ENCODE measurements at regions not wholly inside any gene's neighbourhood (a gene's known extent, or its start where the extent isn't known, plus 50 kb on each side); places are given as distances from the start of the nearest gene placed in this dataset.
"Not testable (repeated sequence)": the region's sequence is repeated elsewhere in the genome, so short reads cannot be mapped to it uniquely, and the experiment has no call there.

GRCh38 chr4:161329852-161330251 is 833.9 kb downstream of the FSTL5 start:
- DNase-seq (ENCODE audit: low spot score), result no peak

DNA sequence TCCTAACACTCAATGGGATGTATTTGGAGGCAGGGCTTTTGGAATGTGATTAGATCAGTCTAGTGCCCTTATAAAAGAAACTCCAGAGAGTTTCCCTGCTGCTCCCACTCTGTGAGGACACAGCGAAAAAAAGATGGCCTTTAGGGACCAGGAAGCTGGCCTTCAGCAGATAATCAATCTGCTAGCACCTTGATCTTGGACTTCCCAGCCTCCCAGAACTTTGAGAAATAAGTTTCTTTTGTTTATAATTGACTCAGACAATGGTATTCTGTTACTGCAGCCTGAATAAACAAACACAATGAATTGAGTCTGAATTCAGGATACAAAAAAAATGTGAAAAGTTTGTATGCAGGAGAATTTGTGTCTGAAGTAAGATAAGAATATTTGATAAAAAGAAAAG is 842.1 kb downstream of the FSTL5 start:
- DNase-seq (ENCODE audit: low spot score), result no peak

GRCh38 chr4:161320377-161320776 is 843.4 kb downstream of the FSTL5 start:
- peak; percentile 29 for DNase-seq (ENCODE audit: low spot score)

GRCh38 chr4:161317000-161317399 is 846.8 kb downstream of the FSTL5 start:
- DNase-seq (ENCODE audit: low spot score), result no peak

- DNase-seq (ENCODE audit: low spot score), result no peak
Measured at GRCh38 chr4:161314371-161314770, 849.4 kb downstream of the FSTL5 start.

- DNase-seq (ENCODE audit: low spot score), result no peak
Measured at GRCh38 chr4:161303551-161303950, 860.2 kb downstream of the FSTL5 start.

- DNase-seq (ENCODE audit: low spot score), result no peak
Measured at GRCh38 chr4:161291222-161291621, 872.6 kb downstream of the FSTL5 start.

DNA sequence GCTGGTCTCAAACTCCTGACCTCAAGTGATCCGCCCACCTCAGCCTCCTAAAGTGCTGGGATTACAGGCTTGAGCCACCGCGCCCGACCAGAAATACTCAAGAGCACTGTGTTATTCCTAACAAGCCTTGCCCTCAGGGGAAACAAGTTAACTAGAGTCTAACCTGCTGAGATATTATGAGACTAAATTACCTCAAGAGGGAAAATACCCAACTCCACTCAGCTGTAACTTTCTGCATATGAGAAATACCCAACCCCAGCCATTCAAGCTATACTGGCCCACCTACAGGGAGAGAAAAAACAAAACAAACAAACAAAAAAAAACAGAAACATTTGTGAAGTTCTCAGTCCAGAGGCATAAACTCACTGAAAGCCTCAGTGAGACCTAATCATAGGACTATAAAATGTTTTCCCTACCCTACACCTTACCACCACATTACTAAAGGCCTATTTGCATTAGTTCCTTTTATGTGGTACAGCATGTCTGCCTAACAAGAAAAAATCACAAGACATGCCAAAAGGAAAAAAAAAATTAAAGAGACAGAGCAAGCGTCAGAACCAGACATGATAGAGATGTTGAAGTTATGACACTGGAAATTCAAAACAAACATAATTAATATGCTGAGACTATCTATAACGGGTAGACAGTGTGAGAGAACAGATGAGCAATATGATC is 876.0 kb downstream of the FSTL5 start:
- no peak for DNase-seq (ENCODE audit: low spot score)

DNA sequence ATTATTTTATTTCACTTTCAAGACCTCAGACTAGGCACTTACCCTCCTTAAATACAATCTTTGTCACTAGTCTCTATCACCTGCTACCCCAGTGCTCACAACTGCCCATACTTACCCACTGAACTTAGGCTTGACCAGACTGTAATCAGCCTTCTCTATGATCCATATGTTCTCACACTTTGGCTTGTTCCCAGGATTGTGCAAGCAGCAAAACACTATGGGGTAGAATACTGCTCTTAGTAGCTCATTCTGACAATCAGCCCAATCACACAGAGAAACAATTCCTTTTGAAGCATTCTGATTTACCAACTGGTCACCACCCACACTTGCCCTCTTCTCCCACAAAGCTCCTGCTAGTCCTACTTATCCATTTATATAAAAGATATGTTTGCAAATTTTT is 878.3 kb downstream of the FSTL5 start:
- DNase-seq (ENCODE audit: low spot score), result no peak

GRCh38 chr4:161280929-161281328 is 882.9 kb downstream of the FSTL5 start:
- no peak for DNase-seq (ENCODE audit: low spot score)

DNA sequence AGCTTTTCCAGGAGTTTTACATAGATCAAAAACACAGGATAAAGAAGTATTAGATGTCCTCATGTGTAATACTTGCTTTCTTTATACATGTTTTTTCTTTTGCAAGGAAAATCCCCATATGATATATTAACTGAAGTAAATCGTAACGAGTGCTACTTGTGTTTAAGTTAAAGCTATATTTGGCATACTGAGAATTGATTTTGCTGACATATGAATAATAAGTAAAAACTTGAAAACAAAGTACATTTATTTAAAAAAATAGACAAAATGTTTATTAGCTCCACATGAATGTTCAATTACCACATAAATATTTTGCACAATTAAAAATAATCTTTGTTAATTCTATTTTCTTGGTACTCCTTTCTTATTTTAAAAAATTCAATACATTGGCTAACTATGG is 884.7 kb downstream of the FSTL5 start:
- no peak for DNase-seq (ENCODE audit: low spot score)

GRCh38 chr4:161277150-161277787 is 886.5 kb downstream of the FSTL5 start:
- DNase-seq (ENCODE audit: low spot score), result not testable (repeated sequence)

DNA sequence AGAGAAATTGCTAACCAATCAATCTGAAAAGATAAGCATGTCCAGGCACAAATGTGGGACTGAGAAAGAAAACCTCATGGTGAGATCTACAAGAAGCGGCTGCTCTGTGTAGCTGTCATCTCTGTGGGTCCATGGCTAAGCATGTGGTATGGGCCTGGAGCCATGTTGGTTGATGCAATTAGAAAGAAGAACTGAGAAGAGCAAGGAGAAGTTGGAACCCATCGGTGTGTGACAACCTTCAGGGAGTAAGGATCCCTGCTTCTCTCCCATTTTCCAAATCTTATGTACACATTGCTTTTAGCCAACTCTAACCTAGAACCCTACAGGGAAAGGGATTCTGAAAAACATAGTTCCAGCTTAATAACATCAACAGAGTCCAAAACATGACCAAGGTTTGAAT is 890.2 kb downstream of the FSTL5 start:
- DNase-seq (ENCODE audit: low spot score), result no peak

GRCh38 chr4:161260819-161261218 is 903.0 kb downstream of the FSTL5 start:
- DNase-seq (ENCODE audit: low spot score), result no peak

- DNase-seq (ENCODE audit: low spot score), result no peak
Measured at GRCh38 chr4:161256716-161257115, 907.1 kb downstream of the FSTL5 start.

DNA sequence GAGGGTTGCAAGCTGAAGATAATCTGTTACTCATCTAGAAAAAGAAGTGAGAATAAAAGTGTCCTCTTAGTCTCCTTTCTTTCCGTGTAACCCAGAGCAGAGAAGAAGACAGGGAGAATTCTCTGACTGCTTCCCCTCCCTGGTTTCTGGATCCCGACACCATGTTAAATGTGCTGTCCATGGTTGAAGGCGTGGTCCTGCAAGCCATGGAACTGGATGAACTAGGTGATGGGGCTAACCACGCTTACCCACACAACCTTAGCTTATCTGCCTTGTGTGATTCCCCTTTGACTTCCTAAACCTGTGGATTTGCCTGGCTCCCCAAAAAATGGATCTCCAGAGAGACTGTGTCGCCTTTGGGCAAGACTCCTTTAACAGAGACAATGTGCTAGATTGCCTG is 907.6 kb downstream of the FSTL5 start:
- DNase-seq (ENCODE audit: low spot score), result no peak

GRCh38 chr4:161254375-161254774 is 909.4 kb downstream of the FSTL5 start:
- DNase-seq (ENCODE audit: low spot score), result no peak

- DNase-seq (ENCODE audit: low spot score), result peak; percentile 6
Measured at GRCh38 chr4:161252520-161253141, 911.2 kb downstream of the FSTL5 start.

- DNase-seq (ENCODE audit: low spot score), result no peak
Measured at GRCh38 chr4:161249779-161250440, 913.9 kb downstream of the FSTL5 start.

- DNase-seq (ENCODE audit: low spot score), result no peak
Measured at GRCh38 chr4:161248880-161249279, 914.9 kb downstream of the FSTL5 start.

DNA sequence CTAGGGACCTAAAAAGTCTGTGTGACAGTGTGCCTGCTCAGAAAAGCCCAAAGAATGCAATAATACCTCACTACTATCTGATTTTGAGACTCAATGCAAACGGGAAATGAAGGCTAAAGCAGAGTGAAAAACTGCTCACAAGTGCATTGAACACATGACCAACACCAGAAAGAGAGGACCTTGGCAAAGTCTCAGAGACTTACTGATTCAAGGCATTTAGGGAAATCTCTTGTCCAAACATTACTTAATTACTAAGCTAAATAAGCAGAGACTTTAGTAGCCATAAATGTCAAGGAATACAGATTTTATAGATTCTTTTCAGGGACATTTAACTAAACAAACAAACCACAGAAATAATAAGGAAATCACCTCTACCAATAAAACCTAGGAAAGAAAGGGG is 916.0 kb downstream of the FSTL5 start:
- DNase-seq (ENCODE audit: low spot score), result no peak

DNA sequence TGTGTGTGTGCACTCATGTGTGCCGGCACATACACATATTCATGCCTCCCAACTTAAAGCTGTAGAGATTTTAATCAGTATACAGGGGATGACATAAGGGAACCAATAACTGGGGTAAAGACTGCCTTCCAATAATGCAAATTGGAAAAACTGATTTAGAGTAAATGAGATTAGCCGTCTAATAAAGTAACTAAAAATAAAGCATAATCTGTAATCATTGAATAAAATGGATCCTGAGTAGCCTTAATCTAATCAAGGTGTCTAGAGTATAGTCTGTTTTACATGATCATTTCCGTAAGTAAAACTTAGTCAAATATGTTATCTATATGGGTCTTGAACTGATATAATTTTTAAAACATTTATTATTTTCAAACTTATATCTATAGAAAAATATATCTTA is 925.8 kb downstream of the FSTL5 start:
- no peak for DNase-seq (ENCODE audit: low spot score)

DNA sequence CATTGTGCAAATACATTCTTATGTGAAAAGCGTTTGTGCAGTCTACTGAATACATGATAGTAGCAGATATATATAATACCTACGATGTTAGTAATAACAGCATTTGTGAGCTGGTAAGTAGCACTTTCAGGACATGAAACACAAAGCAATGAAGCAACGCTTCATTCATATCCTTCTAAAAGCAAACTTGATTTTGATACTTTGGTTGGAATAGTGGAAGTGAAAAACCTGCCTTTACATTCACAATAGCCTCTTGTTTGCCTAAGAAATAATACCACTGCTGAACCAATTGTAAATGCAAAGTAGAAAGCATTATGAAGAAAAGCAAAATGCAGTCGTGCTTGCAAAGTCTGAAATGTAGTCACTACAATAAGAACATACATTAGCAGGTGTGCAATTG is 926.3 kb downstream of the FSTL5 start:
- no peak for DNase-seq (ENCODE audit: low spot score)

Data from kidney capillary endothelial cell (primary cell).